Mucosa of descending colon (tissue), 3 donors: ENCODE measurements at regions not wholly inside any gene's neighbourhood (a gene's known extent, or its start where the extent isn't known, plus 50 kb on each side); places are given as distances from the start of the nearest gene placed in this dataset.

Experiments used
- ATAC-seq: fragments of 200-7000 bp; cut with Tn5 transposase; one replicate; pipeline ENCODE4 v1.9.1; 2020; ENCODE audit warnings: mild to moderate bottlenecking, moderate library complexity
- DNase-seq, 3 donors: peaks; one replicate each; pipeline ENCODE4 v3.0.0-alpha.2; 2020
- H3K36me3 ChIP-seq: fragments of 200-600 bp; one replicate; pipeline ENCODE4 v1.8.0; 2021; ENCODE audit warnings: low read depth, mild to moderate bottlenecking
- H3K4me1 ChIP-seq: fragments of 200-600 bp; one replicate; pipeline ENCODE4 v1.8.0; 2021; ENCODE audit warnings: low read depth, mild to moderate bottlenecking
- H3K4me3 ChIP-seq: fragments of 200-600 bp; one replicate; pipeline ENCODE4 v1.8.0; 2021; ENCODE audit warnings: mild to moderate bottlenecking
- H3K9me3 ChIP-seq: fragments of 200-600 bp; one replicate; pipeline ENCODE4 v1.8.0; 2021; ENCODE audit warnings: mild to moderate bottlenecking
- intact Hi-C, 2 donors: fragments of 100-400 bp; cut with DNase I in 1 of 2; cut with micrococcal nuclease in 1 of 2; formaldehyde crosslinking; loops; one replicate each; pipeline versions ENCODE4 v1.11.0 to v1.11.1; 2022; cut with DNase I, micrococcal nuclease
- TF ChIP-seq, protein P1 (sequence below): fragments of 200-600 bp; IDR thresholded peaks from one replicate; pipeline ENCODE4 v1.8.0; 2022; ENCODE audit warnings: antibody characterized with exemption, mild to moderate bottlenecking
- donor health status: DM: no; HTN: no; CAD: no; lungs with moderate emphysema.
- donor health status: DM: no; HTN: no; CAD: no.
- donor health status: DM: no; HTN: yes; CAD: no.

DNA sequence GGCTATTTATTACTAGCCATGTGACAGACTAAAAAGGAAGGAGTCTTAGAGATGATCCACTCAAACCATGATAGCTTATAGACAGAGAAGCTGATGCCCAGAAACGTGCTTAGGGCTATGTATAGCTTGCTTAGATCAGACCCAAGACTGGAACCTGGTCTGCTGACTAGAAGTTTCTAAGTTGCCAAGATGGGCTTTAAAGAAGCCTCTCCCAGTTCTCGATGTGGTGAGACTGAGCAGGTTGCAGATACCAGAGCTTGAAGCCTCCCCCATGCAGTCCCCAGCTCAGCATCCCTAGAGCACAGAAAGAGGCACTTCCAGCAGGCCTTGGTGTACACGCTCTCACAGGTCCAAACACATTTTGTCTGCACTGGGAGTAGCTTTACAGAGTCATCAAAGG is 51.1 kb upstream of the ATP10B start:
- ATAC-seq (no peak), DNase-seq (no peak)
- TF ChIP-seq, protein P1, sequence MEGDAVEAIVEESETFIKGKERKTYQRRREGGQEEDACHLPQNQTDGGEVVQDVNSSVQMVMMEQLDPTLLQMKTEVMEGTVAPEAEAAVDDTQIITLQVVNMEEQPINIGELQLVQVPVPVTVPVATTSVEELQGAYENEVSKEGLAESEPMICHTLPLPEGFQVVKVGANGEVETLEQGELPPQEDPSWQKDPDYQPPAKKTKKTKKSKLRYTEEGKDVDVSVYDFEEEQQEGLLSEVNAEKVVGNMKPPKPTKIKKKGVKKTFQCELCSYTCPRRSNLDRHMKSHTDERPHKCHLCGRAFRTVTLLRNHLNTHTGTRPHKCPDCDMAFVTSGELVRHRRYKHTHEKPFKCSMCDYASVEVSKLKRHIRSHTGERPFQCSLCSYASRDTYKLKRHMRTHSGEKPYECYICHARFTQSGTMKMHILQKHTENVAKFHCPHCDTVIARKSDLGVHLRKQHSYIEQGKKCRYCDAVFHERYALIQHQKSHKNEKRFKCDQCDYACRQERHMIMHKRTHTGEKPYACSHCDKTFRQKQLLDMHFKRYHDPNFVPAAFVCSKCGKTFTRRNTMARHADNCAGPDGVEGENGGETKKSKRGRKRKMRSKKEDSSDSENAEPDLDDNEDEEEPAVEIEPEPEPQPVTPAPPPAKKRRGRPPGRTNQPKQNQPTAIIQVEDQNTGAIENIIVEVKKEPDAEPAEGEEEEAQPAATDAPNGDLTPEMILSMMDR: no peak
- Histone ChIP-seq H3K4me1 (no peaks in the 10 kb centered on the region), H3K9me3 (no peaks in the 10 kb centered on the region), H3K36me3 (no peaks in the 10 kb centered on the region), H3K4me3 (no peak overlapping the region)
- intact Hi-C loops: no loop called here
